Gastroesophageal sphincter (tissue), 4 donors: ENCODE measurements at regions not wholly inside any gene's neighbourhood (a gene's known extent, or its start where the extent isn't known, plus 50 kb on each side); places are given as distances from the start of the nearest gene placed in this dataset.

Experiments
- ATAC-seq: fragments of 150-250 bp; one replicate; pipeline ENCODE4 v1.9.1; 2016; ENCODE audit warnings: mild to moderate bottlenecking, moderate library complexity
- H3K27ac ChIP-seq, 4 donors: fragments of 200-600 bp; sonication (generic) in 3 of 4; 1 replicate in 3 of 4; 2 replicates in 1 of 4; pipeline ENCODE4 v1.5.1; 2016 to 2019
- H3K27me3 ChIP-seq: fragments of 200-600 bp; sonication (generic); one replicate; pipeline ENCODE4 v1.5.1; 2019
- H3K36me3 ChIP-seq, 2 donors: fragments of 200-600 bp; sonication (generic); one replicate each; pipeline ENCODE4 v1.5.1; 2019; ENCODE audit warnings: control low read depth in 1 of 2
- H3K4me1 ChIP-seq, 3 donors: fragments of 200-600 bp; sonication (generic); 1 replicate in 2 of 3; 2 replicates in 1 of 3; pipeline ENCODE4 v1.5.1; 2016 to 2019; ENCODE audit warnings: control low read depth in 2 of 3
- H3K4me3 ChIP-seq, 2 donors: fragments of 200-600 bp; sonication (generic); one replicate each; pipeline ENCODE4 v1.5.1; 2019; ENCODE audit warnings: mild to moderate bottlenecking in 1 of 2, moderate library complexity in 1 of 2
- H3K9me3 ChIP-seq, 3 donors: fragments of 200-600 bp; sonication (generic); one replicate each; pipeline ENCODE4 v1.5.1; 2017 to 2019; ENCODE audit warnings: control low read depth in 2 of 3
- CTCF ChIP-seq, 4 experiments: fragments of 200-600 bp in 2 of 4; fragments of 450-650 bp in 2 of 4; sonication (generic) in 1 of 4; IDR thresholded peaks; one replicate each; pipeline ENCODE4 v1.5.1; 2017 to 2019; ENCODE audit warnings: antibody characterized with exemption in 4 of 4, mild to moderate bottlenecking in 2 of 4, moderate library complexity in 2 of 4
- EP300 ChIP-seq: sonication (generic); formaldehyde crosslinking; IDR thresholded peaks from one replicate; pipeline ENCODE4 v1.6.1; 2017; ENCODE audit warnings: antibody characterized with exemption, mild to moderate bottlenecking
- POLR2A ChIP-seq, 2 donors: fragments of 450-650 bp; IDR thresholded peaks; one replicate each; pipeline ENCODE4 v1.6.1; 2017; ENCODE audit warnings: antibody characterized with exemption in 2 of 2, mild to moderate bottlenecking in 2 of 2, moderate library complexity in 1 of 2
- POLR2AphosphoS5 ChIP-seq: sonication (generic); formaldehyde crosslinking; IDR thresholded peaks from one replicate; pipeline ENCODE4 v1.6.1; 2017; ENCODE audit warnings: antibody characterized with exemption
- WGBS, 2 donors: methylation state at CpG; one replicate each; pipeline ENCODE4 v1.1.5; 2018; ENCODE audit warnings: low coverage in 1 of 2; 5-methylcytosine and 5-hydroxymethylcytosine counted together

GRCh38 chr18:60966876-60967275 is 366.4 kb upstream of the CDH20 start:
- H3K4me3 ChIP-seq, result no peak overlapping the region
- no peak for TF ChIP-seq POLR2AphosphoS5
- TF ChIP-seq CTCF (IDR thresholded peaks at IDR 0.05), result no peak
- no peaks in the 10 kb centered on the region for H3K9me3 ChIP-seq
- H3K27me3 ChIP-seq, result no peaks in the 10 kb centered on the region
- no peak overlapping the region for H3K27ac ChIP-seq
- H3K36me3 ChIP-seq, result no peaks in the 10 kb centered on the region
- no peaks in the 10 kb centered on the region for H3K4me1 ChIP-seq
- 46 to 58% methylated on average over 2 of the region's 2 CpGs for WGBS, 2 donors
- ATAC-seq, result no peak

GRCh38 chr18:60975420-60975819 is 357.8 kb upstream of the CDH20 start:
- Histone ChIP-seq H3K4me3 (no peak overlapping the region), H3K36me3 (no peaks in the 10 kb centered on the region), H3K27me3 (no peaks in the 10 kb centered on the region), H3K27ac (no peak overlapping the region), H3K4me1 (no peaks in the 10 kb centered on the region), H3K9me3 (no peaks in the 10 kb centered on the region)
- WGBS, 2 donors, result 66 to 76% methylated on average over 7 of the region's 7 CpGs
- no peak for ATAC-seq
- no peak for TF ChIP-seq POLR2AphosphoS5
- no peak for TF ChIP-seq EP300
- no peak for TF ChIP-seq CTCF (IDR thresholded peaks at IDR 0.05)
- no peak for TF ChIP-seq POLR2A (IDR thresholded peaks at IDR 0.05)

GRCh38 chr18:60976976-60977375 is 356.3 kb upstream of the CDH20 start:
- Histone ChIP-seq H3K36me3 (no peaks in the 10 kb centered on the region), H3K9me3 (no peaks in the 10 kb centered on the region), H3K27me3 (no peaks in the 10 kb centered on the region), H3K27ac (no peak overlapping the region), H3K4me1 (no peaks in the 10 kb centered on the region), H3K4me3 (no peak overlapping the region)
- TF ChIP-seq CTCF (IDR thresholded peaks at IDR 0.05) (no peak), POLR2A (IDR thresholded peaks at IDR 0.05) (no peak), EP300 (no peak), POLR2AphosphoS5 (no peak)
- ATAC-seq, result no peak
- whole genome bisulfite sequencing, 2 donors, result 79 to 85% methylated on average over 2 to 3 of the region's 3 CpGs

GRCh38 chr18:60978338-60978737 is 354.9 kb upstream of the CDH20 start:
- H3K9me3 ChIP-seq, result no peaks in the 10 kb centered on the region
- H3K36me3 ChIP-seq, result no peaks in the 10 kb centered on the region
- H3K4me1 ChIP-seq, result no peaks in the 10 kb centered on the region
- no peaks in the 10 kb centered on the region for H3K27me3 ChIP-seq
- no peak for ATAC-seq
- H3K27ac ChIP-seq, result no peak overlapping the region
- 23 to 25% methylated on average over 6 of the region's 6 CpGs for WGBS, 2 donors
- TF ChIP-seq POLR2A (IDR thresholded peaks at IDR 0.05), result no peak
- TF ChIP-seq CTCF (IDR thresholded peaks at IDR 0.05), result no peak
- no peak for TF ChIP-seq POLR2AphosphoS5
- no peak for TF ChIP-seq EP300
- no peak overlapping the region for H3K4me3 ChIP-seq

- ATAC-seq, result no peak
- WGBS, 2 donors, result 78% methylated on average over 2 of the region's 2 CpGs; no CpG with 5 or more reads in 1 of the 2 donors
- Histone ChIP-seq H3K9me3 (no peaks in the 10 kb centered on the region), H3K4me3 (no peak overlapping the region), H3K27ac (no peak overlapping the region), H3K36me3 (no peaks in the 10 kb centered on the region), H3K4me1 (no peaks in the 10 kb centered on the region), H3K27me3 (no peaks in the 10 kb centered on the region)
- TF ChIP-seq EP300 (no peak), POLR2A (IDR thresholded peaks at IDR 0.05) (no peak), POLR2AphosphoS5 (no peak), CTCF (IDR thresholded peaks at IDR 0.05) (no peak)
These were observed 352.7 kb upstream of the CDH20 start for GRCh38 chr18:60980422-60981005.
